HEK293 (cell line): ENCODE measurements at regions not wholly inside any gene's neighbourhood (a gene's known extent, or its start where the extent isn't known, plus 50 kb on each side); places are given as distances from the start of the nearest gene placed in this dataset.

Source experiments
- KLF7 ChIP-seq: fragments of 450-650 bp; formaldehyde crosslinking; IDR thresholded peaks from 2 replicates; pipeline ENCODE4 v1.5.1; 2016; ENCODE audit warnings: missing biosample characterization, missing genetic modification characterization, borderline replicate concordance
- KLF8 ChIP-seq: fragments of 450-650 bp; formaldehyde crosslinking; IDR thresholded peaks from 2 replicates; pipeline ENCODE4 v1.5.1; 2016; ENCODE audit warnings: missing biosample characterization, missing genetic modification characterization
- MEIS1 ChIP-seq: sonication (generic); formaldehyde crosslinking; IDR thresholded peaks from 2 replicates; pipeline ENCODE4 v1.8.1; 2022; ENCODE audit warnings: missing genetic modification reagents, mild to moderate bottlenecking, borderline replicate concordance
- SP2 ChIP-seq: fragments of 450-650 bp; formaldehyde crosslinking; IDR thresholded peaks from 2 replicates; pipeline ENCODE4 v1.5.1; 2016; ENCODE audit warnings: missing biosample characterization, missing genetic modification characterization
- TRIM28 ChIP-seq: IDR thresholded peaks from 2 replicates; pipeline ENCODE4 v1.6.1; 2011; ENCODE audit warnings: low read length, control low read depth, borderline replicate concordance
- ZBTB21 ChIP-seq: fragments of 450-650 bp; formaldehyde crosslinking; IDR thresholded peaks from 2 replicates; pipeline ENCODE4 v1.5.1; 2017; ENCODE audit warnings: missing biosample characterization, missing genetic modification characterization
- ZFP41 ChIP-seq: fragments of 450-650 bp; formaldehyde crosslinking; IDR thresholded peaks from 2 replicates; pipeline ENCODE4 v1.5.1; 2016; ENCODE audit warnings: missing biosample characterization, missing genetic modification characterization, borderline replicate concordance
- ZFP69B ChIP-seq: fragments of 450-650 bp; formaldehyde crosslinking; IDR thresholded peaks from 2 replicates; pipeline ENCODE4 v1.5.1; 2016; ENCODE audit warnings: missing biosample characterization, missing genetic modification characterization
- ZNF211 ChIP-seq: fragments of 450-650 bp; formaldehyde crosslinking; IDR thresholded peaks from 2 replicates; pipeline ENCODE4 v1.5.1; 2016; ENCODE audit warnings: low read depth, missing biosample characterization, missing genetic modification characterization
- ZNF214 ChIP-seq: fragments of 450-650 bp; formaldehyde crosslinking; IDR thresholded peaks from 2 replicates; pipeline ENCODE4 v1.5.1; 2017; ENCODE audit warnings: missing biosample characterization, mild to moderate bottlenecking, missing genetic modification characterization, borderline replicate concordance
- ZNF266 ChIP-seq: fragments of 450-650 bp; formaldehyde crosslinking; IDR thresholded peaks from 2 replicates; pipeline ENCODE4 v1.5.1; 2016; ENCODE audit warnings: missing biosample characterization, missing genetic modification characterization, low read depth
- ZNF366 ChIP-seq: fragments of 450-650 bp; formaldehyde crosslinking; conservative IDR thresholded peaks from 2 replicates; pipeline ENCODE4 v1.5.1; 2016; ENCODE audit warnings: missing biosample characterization, missing genetic modification characterization
- ZNF404 ChIP-seq: fragments of 450-650 bp; formaldehyde crosslinking; IDR thresholded peaks from 2 replicates; pipeline ENCODE4 v1.5.1; 2017; ENCODE audit warnings: missing biosample characterization, missing genetic modification characterization
- ZNF433 ChIP-seq: fragments of 450-650 bp; formaldehyde crosslinking; IDR thresholded peaks from 2 replicates; pipeline ENCODE4 v1.5.1; 2016; ENCODE audit warnings: missing biosample characterization, missing genetic modification characterization, low read depth
- ZNF530 ChIP-seq: fragments of 450-650 bp; formaldehyde crosslinking; IDR thresholded peaks from 2 replicates; pipeline ENCODE4 v1.5.1; 2016; ENCODE audit warnings: low read depth, missing biosample characterization, missing genetic modification characterization
- ZNF544 ChIP-seq: fragments of 450-650 bp; formaldehyde crosslinking; IDR thresholded peaks from 2 replicates; pipeline ENCODE4 v1.5.0; 2017; ENCODE audit warnings: missing biosample characterization, missing genetic modification characterization
- ZNF596 ChIP-seq: fragments of 450-650 bp; IDR thresholded peaks from 2 replicates; pipeline ENCODE4 v1.5.0; 2018; ENCODE audit warnings: missing biosample characterization, mild to moderate bottlenecking, missing genetic modification characterization, moderate library complexity
- ZNF610 ChIP-seq: fragments of 450-650 bp; formaldehyde crosslinking; IDR thresholded peaks from 2 replicates; pipeline ENCODE4 v1.5.1; 2016; ENCODE audit warnings: missing biosample characterization, missing genetic modification characterization, borderline replicate concordance
- ZNF660 ChIP-seq: fragments of 450-650 bp; IDR thresholded peaks from 2 replicates; pipeline ENCODE4 v1.5.1; 2018; ENCODE audit warnings: missing biosample characterization, mild to moderate bottlenecking, missing genetic modification characterization
- ZNF670 ChIP-seq: fragments of 450-650 bp; formaldehyde crosslinking; IDR thresholded peaks from 2 replicates; pipeline ENCODE4 v1.5.1; 2016; ENCODE audit warnings: missing biosample characterization, missing genetic modification characterization, low read depth
- ZNF830 ChIP-seq: fragments of 450-650 bp; IDR thresholded peaks from 2 replicates; pipeline ENCODE4 v1.5.0; 2018; ENCODE audit warnings: missing biosample characterization, missing genetic modification characterization, low read depth, mild to moderate bottlenecking, moderate library complexity
- ZNF843 ChIP-seq: fragments of 450-650 bp; formaldehyde crosslinking; IDR thresholded peaks from 2 replicates; pipeline ENCODE4 v1.5.1; 2016; ENCODE audit warnings: missing biosample characterization, missing genetic modification characterization
- ZSCAN16 ChIP-seq: fragments of 450-650 bp; formaldehyde crosslinking; IDR thresholded peaks from 2 replicates; pipeline ENCODE4 v1.5.1; 2016; ENCODE audit warnings: missing biosample characterization, missing genetic modification characterization
- ZSCAN23 ChIP-seq: fragments of 450-650 bp; formaldehyde crosslinking; IDR thresholded peaks from 2 replicates; pipeline ENCODE4 v1.5.1; 2016; ENCODE audit warnings: missing biosample characterization, missing genetic modification characterization
- TF ChIP-seq, protein P1 (sequence below): fragments of 450-650 bp; formaldehyde crosslinking; IDR thresholded peaks from 2 replicates; pipeline ENCODE4 v1.5.1; 2017; ENCODE audit warnings: missing biosample characterization, missing genetic modification characterization
- TF ChIP-seq, protein P2 (sequence below): fragments of 450-650 bp; formaldehyde crosslinking; IDR thresholded peaks from 2 replicates; pipeline ENCODE4 v1.5.1; 2016; ENCODE audit warnings: missing biosample characterization, missing genetic modification characterization
- TF ChIP-seq, protein P3 (sequence below): fragments of 450-650 bp; formaldehyde crosslinking; IDR thresholded peaks from 2 replicates; pipeline ENCODE4 v1.5.1; 2016; ENCODE audit warnings: missing biosample characterization, missing genetic modification characterization, borderline replicate concordance
- TF ChIP-seq, protein P4 (sequence below): fragments of 450-650 bp; formaldehyde crosslinking; IDR thresholded peaks from 2 replicates; pipeline ENCODE4 v1.5.1; 2016; ENCODE audit warnings: missing biosample characterization, missing genetic modification characterization, low read depth
- TF ChIP-seq, protein P5 (sequence below): fragments of 450-650 bp; formaldehyde crosslinking; IDR thresholded peaks from 2 replicates; pipeline ENCODE4 v1.5.0; 2017; ENCODE audit warnings: missing biosample characterization, missing genetic modification characterization, borderline replicate concordance

DNA sequence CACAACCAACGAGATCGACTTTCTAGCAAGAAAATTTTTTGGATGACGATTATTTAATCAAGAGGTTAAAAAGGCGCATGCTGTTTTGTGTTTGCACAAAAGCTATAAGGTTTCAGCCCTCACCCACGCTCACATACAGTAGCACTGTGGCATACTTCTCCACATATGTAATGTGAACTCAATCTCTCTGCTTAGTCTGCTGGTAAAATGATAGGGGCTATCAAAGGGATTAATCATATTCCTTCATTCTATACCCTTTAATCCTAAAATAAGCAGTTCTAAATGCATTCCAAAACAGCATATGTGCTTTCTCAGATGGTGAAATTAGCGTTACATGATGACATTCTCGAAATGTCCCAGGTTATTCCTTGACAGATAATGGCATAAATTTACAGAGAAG lies 196.9 kb upstream of the PRICKLE2 start (continued):
- TF ChIP-seq, protein P1, sequence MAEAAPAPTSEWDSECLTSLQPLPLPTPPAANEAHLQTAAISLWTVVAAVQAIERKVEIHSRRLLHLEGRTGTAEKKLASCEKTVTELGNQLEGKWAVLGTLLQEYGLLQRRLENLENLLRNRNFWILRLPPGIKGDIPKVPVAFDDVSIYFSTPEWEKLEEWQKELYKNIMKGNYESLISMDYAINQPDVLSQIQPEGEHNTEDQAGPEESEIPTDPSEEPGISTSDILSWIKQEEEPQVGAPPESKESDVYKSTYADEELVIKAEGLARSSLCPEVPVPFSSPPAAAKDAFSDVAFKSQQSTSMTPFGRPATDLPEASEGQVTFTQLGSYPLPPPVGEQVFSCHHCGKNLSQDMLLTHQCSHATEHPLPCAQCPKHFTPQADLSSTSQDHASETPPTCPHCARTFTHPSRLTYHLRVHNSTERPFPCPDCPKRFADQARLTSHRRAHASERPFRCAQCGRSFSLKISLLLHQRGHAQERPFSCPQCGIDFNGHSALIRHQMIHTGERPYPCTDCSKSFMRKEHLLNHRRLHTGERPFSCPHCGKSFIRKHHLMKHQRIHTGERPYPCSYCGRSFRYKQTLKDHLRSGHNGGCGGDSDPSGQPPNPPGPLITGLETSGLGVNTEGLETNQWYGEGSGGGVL (tag by site-specific recombination), result 0 out of 2 replicates have a peak, but pooled peaks have one; percentile 28
- TF ChIP-seq ZNF610 (tag by site-specific recombination) (no peak), ZFP69B (tag by site-specific recombination) (no peak), SP2 (tag by site-specific recombination) (no peak), ZNF843 (tag by site-specific recombination) (peak; percentile 77), ZNF266 (tag by site-specific recombination) (no peak), ZSCAN23 (tag by site-specific recombination) (0 out of 2 replicates have a peak, but pooled peaks have one; percentile 29), ZNF366 (tag by site-specific recombination) (peak; percentile 68), ZNF660 (tag by site-specific recombination) (peak; percentile 14; the same call in 1 of the 2 replicates), KLF7 (tag by site-specific recombination) (no peak), ZSCAN16 (no peak), ZNF404 (no peak), ZNF433 (tag by site-specific recombination) (no peak), ZFP41 (tag by site-specific recombination) (no peak), ZNF544 (tag by site-specific recombination) (no peak), TRIM28 (no peak), ZNF214 (no peak), ZNF670 (tag by site-specific recombination) (no peak), ZNF211 (tag by site-specific recombination) (no peak), ZNF830 (no peak), ZNF596 (no peak), KLF8 (tag by site-specific recombination) (no peak), MEIS1 (CRISPR knock-in tag) (no peak), ZBTB21 (peak; percentile 70; the same call in 1 of the 2 replicates), ZNF530 (tag by site-specific recombination) (no peak)
- TF ChIP-seq, protein P2, sequence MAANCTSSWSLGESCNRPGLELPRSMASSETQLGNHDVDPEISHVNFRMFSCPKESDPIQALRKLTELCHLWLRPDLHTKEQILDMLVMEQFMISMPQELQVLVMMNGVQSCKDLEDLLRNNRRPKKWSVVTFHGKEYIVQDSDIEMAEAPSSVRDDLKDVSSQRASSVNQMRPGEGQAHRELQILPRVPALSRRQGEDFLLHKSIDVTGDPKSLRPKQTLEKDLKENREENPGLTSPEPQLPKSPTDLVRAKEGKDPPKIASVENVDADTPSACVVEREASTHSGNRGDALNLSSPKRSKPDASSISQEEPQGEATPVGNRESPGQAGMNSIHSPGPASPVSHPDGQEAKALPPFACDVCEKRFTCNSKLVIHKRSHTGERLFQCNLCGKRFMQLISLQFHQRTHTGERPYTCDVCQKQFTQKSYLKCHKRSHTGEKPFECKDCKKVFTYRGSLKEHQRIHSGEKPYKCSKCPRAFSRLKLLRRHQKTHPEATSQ (tag by site-specific recombination), result no peak
- TF ChIP-seq, protein P3, sequence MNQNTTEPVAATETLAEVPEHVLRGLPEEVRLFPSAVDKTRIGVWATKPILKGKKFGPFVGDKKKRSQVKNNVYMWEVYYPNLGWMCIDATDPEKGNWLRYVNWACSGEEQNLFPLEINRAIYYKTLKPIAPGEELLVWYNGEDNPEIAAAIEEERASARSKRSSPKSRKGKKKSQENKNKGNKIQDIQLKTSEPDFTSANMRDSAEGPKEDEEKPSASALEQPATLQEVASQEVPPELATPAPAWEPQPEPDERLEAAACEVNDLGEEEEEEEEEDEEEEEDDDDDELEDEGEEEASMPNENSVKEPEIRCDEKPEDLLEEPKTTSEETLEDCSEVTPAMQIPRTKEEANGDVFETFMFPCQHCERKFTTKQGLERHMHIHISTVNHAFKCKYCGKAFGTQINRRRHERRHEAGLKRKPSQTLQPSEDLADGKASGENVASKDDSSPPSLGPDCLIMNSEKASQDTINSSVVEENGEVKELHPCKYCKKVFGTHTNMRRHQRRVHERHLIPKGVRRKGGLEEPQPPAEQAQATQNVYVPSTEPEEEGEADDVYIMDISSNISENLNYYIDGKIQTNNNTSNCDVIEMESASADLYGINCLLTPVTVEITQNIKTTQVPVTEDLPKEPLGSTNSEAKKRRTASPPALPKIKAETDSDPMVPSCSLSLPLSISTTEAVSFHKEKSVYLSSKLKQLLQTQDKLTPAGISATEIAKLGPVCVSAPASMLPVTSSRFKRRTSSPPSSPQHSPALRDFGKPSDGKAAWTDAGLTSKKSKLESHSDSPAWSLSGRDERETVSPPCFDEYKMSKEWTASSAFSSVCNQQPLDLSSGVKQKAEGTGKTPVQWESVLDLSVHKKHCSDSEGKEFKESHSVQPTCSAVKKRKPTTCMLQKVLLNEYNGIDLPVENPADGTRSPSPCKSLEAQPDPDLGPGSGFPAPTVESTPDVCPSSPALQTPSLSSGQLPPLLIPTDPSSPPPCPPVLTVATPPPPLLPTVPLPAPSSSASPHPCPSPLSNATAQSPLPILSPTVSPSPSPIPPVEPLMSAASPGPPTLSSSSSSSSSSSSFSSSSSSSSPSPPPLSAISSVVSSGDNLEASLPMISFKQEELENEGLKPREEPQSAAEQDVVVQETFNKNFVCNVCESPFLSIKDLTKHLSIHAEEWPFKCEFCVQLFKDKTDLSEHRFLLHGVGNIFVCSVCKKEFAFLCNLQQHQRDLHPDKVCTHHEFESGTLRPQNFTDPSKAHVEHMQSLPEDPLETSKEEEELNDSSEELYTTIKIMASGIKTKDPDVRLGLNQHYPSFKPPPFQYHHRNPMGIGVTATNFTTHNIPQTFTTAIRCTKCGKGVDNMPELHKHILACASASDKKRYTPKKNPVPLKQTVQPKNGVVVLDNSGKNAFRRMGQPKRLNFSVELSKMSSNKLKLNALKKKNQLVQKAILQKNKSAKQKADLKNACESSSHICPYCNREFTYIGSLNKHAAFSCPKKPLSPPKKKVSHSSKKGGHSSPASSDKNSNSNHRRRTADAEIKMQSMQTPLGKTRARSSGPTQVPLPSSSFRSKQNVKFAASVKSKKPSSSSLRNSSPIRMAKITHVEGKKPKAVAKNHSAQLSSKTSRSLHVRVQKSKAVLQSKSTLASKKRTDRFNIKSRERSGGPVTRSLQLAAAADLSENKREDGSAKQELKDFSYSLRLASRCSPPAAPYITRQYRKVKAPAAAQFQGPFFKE (tag by site-specific recombination), result no peak
- TF ChIP-seq, protein P4, sequence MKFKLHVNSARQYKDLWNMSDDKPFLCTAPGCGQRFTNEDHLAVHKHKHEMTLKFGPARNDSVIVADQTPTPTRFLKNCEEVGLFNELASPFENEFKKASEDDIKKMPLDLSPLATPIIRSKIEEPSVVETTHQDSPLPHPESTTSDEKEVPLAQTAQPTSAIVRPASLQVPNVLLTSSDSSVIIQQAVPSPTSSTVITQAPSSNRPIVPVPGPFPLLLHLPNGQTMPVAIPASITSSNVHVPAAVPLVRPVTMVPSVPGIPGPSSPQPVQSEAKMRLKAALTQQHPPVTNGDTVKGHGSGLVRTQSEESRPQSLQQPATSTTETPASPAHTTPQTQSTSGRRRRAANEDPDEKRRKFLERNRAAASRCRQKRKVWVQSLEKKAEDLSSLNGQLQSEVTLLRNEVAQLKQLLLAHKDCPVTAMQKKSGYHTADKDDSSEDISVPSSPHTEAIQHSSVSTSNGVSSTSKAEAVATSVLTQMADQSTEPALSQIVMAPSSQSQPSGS (tag by site-specific recombination), result no peak
- TF ChIP-seq, protein P5, sequence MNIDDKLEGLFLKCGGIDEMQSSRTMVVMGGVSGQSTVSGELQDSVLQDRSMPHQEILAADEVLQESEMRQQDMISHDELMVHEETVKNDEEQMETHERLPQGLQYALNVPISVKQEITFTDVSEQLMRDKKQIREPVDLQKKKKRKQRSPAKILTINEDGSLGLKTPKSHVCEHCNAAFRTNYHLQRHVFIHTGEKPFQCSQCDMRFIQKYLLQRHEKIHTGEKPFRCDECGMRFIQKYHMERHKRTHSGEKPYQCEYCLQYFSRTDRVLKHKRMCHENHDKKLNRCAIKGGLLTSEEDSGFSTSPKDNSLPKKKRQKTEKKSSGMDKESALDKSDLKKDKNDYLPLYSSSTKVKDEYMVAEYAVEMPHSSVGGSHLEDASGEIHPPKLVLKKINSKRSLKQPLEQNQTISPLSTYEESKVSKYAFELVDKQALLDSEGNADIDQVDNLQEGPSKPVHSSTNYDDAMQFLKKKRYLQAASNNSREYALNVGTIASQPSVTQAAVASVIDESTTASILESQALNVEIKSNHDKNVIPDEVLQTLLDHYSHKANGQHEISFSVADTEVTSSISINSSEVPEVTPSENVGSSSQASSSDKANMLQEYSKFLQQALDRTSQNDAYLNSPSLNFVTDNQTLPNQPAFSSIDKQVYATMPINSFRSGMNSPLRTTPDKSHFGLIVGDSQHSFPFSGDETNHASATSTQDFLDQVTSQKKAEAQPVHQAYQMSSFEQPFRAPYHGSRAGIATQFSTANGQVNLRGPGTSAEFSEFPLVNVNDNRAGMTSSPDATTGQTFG (tag by site-specific recombination), result no peak
